Effector memory CD8-positive, alpha-beta T cell (primary cell): ENCODE measurements at regions not wholly inside any gene's neighbourhood (a gene's known extent, or its start where the extent isn't known, plus 50 kb on each side); places are given as distances from the start of the nearest gene placed in this dataset.
"Not testable (repeated sequence)": the region's sequence is repeated elsewhere in the genome, so short reads cannot be mapped to it uniquely, and the experiment has no call there.

Experiments
- ATAC-seq: fragments of 150-1000 bp; cut with Tn5 transposase; replicated peaks from 2 replicates; pipeline ENCODE4 v1.10.0; 2021; ENCODE audit warnings: mild to moderate bottlenecking, moderate library complexity
- DNase-seq, 3 experiments: peaks; one replicate each; pipeline ENCODE4 v3.0.0; 2021
- H3K27ac Mint-ChIP-seq, 2 donors: one replicate each; pipeline ENCODE4 v1.8.0; 2022; ENCODE audit warnings: mild to moderate bottlenecking in 2 of 2, mixed read lengths in 2 of 2, moderate library complexity in 2 of 2
- H3K27me3 Mint-ChIP-seq, 2 donors: one replicate each; pipeline ENCODE4 v1.8.0; 2022; ENCODE audit warnings: mixed read lengths in 2 of 2
- H3K36me3 Mint-ChIP-seq: one replicate; pipeline ENCODE4 v1.8.0; 2022; ENCODE audit warnings: mild to moderate bottlenecking, moderate library complexity, mixed read lengths; ENCODE audit not compliant: insufficient read depth
- H3K4me1 Mint-ChIP-seq, 2 donors: one replicate each; pipeline ENCODE4 v1.8.0; 2022; ENCODE audit warnings: low read depth in 2 of 2, mixed read lengths in 2 of 2
- H3K4me3 Mint-ChIP-seq, 2 donors: one replicate each; pipeline ENCODE4 v1.8.0; 2022; ENCODE audit warnings: mild to moderate bottlenecking in 2 of 2, mixed read lengths in 2 of 2, moderate library complexity in 2 of 2
- H3K9me3 Mint-ChIP-seq, 2 donors: one replicate each; pipeline ENCODE4 v1.8.0; 2022; ENCODE audit warnings: mixed read lengths in 2 of 2

GRCh38 chr1:98157524-98158313 lies 236.9 kb upstream of the DPYD start:
- peaks cover 0 to 8% of the 10 kb centered on the region in 2 donors for H3K9me3 Mint-ChIP-seq
- no peaks in the 10 kb centered on the region for H3K36me3 Mint-ChIP-seq
- H3K4me3 Mint-ChIP-seq: no peak overlapping the region
- H3K4me1 Mint-ChIP-seq: no peaks in the 10 kb centered on the region
- DNase-seq (no peak), ATAC-seq (no peak)
- H3K27ac Mint-ChIP-seq: no peak overlapping the region
- peaks cover 5 to 18% of the 10 kb centered on the region in 2 donors for H3K27me3 Mint-ChIP-seq

GRCh38 chr1:98147280-98147679 lies 226.4 kb upstream of the DPYD start:
- no peak overlapping the region for H3K4me3 Mint-ChIP-seq
- DNase-seq: no peak
- peaks cover 5% of the 10 kb centered on the region in 2 donors for H3K27me3 Mint-ChIP-seq
- H3K27ac Mint-ChIP-seq: no peak overlapping the region
- no peak for ATAC-seq
- H3K9me3 Mint-ChIP-seq: peaks cover 2 to 14% of the 10 kb centered on the region in 2 donors
- H3K36me3 Mint-ChIP-seq: peaks cover 3% of the 10 kb centered on the region
- no peaks in the 10 kb centered on the region for H3K4me1 Mint-ChIP-seq

- H3K27ac Mint-ChIP-seq: no peak overlapping the region
- H3K9me3 Mint-ChIP-seq: peaks cover 0 to 2% of the 10 kb centered on the region in 2 donors
- no peak overlapping the region for H3K4me3 Mint-ChIP-seq
- H3K27me3 Mint-ChIP-seq: peaks cover 5 to 14% of the 10 kb centered on the region in 2 donors
- ATAC-seq (no peak), DNase-seq (no peak)
- no peaks in the 10 kb centered on the region for H3K4me1 Mint-ChIP-seq
- peaks cover 3% of the 10 kb centered on the region for H3K36me3 Mint-ChIP-seq
Measured at GRCh38 chr1:98145655-98146054, 224.8 kb upstream of the DPYD start.

- Mint-ChIP-seq H3K9me3 (no peaks in the 10 kb centered on the region), H3K4me1 (no peaks in the 10 kb centered on the region), H3K36me3 (peaks cover 3% of the 10 kb centered on the region), H3K27ac (no peak overlapping the region), H3K27me3 (peaks cover 2 to 16% of the 10 kb centered on the region in 2 donors), H3K4me3 (no peak overlapping the region)
- ATAC-seq (no peak), DNase-seq (no peak)
Measured at GRCh38 chr1:98143403-98143802, 222.6 kb upstream of the DPYD start.

- H3K9me3 Mint-ChIP-seq: no peaks in the 10 kb centered on the region
Measured at GRCh38 chr1:98133131-98133530, 212.3 kb upstream of the DPYD start.

GRCh38 chr1:98130408-98130807 lies 209.6 kb upstream of the DPYD start:
- no peaks in the 10 kb centered on the region for H3K4me1 Mint-ChIP-seq
- no peak overlapping the region for H3K4me3 Mint-ChIP-seq
- DNase-seq: no peak
- H3K27me3 Mint-ChIP-seq: no peaks in the 10 kb centered on the region
- no peaks in the 10 kb centered on the region for H3K36me3 Mint-ChIP-seq
- H3K9me3 Mint-ChIP-seq: no peaks in the 10 kb centered on the region
- H3K27ac Mint-ChIP-seq: no peak overlapping the region
- ATAC-seq: no peak

More at GRCh38 chr1:98133131-98133530, 212.3 kb upstream of the DPYD start:
- Mint-ChIP-seq H3K4me3 (no peak overlapping the region), H3K36me3 (no peaks in the 10 kb centered on the region), H3K27me3 (no peaks in the 10 kb centered on the region), H3K27ac (no peak overlapping the region), H3K4me1 (no peaks in the 10 kb centered on the region)
- no peak for DNase-seq
- no peak for ATAC-seq

- ATAC-seq (no peak), DNase-seq (no peak)
- H3K27ac Mint-ChIP-seq: no peak overlapping the region
- no peaks in the 10 kb centered on the region for H3K36me3 Mint-ChIP-seq
- no peaks in the 10 kb centered on the region for H3K9me3 Mint-ChIP-seq
- H3K4me1 Mint-ChIP-seq: no peaks in the 10 kb centered on the region
- H3K27me3 Mint-ChIP-seq: no peaks in the 10 kb centered on the region
- H3K4me3 Mint-ChIP-seq: no peak overlapping the region
Measured at GRCh38 chr1:98129491-98129890, 208.7 kb upstream of the DPYD start.

- no peaks in the 10 kb centered on the region for H3K4me1 Mint-ChIP-seq
- no peak overlapping the region for H3K27ac Mint-ChIP-seq
- H3K9me3 Mint-ChIP-seq: no peaks in the 10 kb centered on the region
- no peak for DNase-seq
- H3K27me3 Mint-ChIP-seq: no peaks in the 10 kb centered on the region
- ATAC-seq: no peak
- no peak overlapping the region for H3K4me3 Mint-ChIP-seq
- H3K36me3 Mint-ChIP-seq: no peaks in the 10 kb centered on the region
Measured at GRCh38 chr1:98126740-98127139, 205.9 kb upstream of the DPYD start.

GRCh38 chr1:98121646-98122045 lies 200.8 kb upstream of the DPYD start:
- no peaks in the 10 kb centered on the region for H3K4me1 Mint-ChIP-seq
- H3K36me3 Mint-ChIP-seq: no peaks in the 10 kb centered on the region
- H3K27me3 Mint-ChIP-seq: no peaks in the 10 kb centered on the region
- no peaks in the 10 kb centered on the region for H3K9me3 Mint-ChIP-seq
- no peak overlapping the region for H3K4me3 Mint-ChIP-seq
- DNase-seq: no peak
- ATAC-seq: no peak
- no peak overlapping the region for H3K27ac Mint-ChIP-seq

GRCh38 chr1:98119796-98120195 lies 199.0 kb upstream of the DPYD start:
- no peak overlapping the region for H3K4me3 Mint-ChIP-seq
- H3K36me3 Mint-ChIP-seq: no peaks in the 10 kb centered on the region
- no peak overlapping the region for H3K27ac Mint-ChIP-seq
- no peaks in the 10 kb centered on the region for H3K4me1 Mint-ChIP-seq
- no peaks in the 10 kb centered on the region for H3K9me3 Mint-ChIP-seq
- peaks cover 0 to 4% of the 10 kb centered on the region in 2 donors for H3K27me3 Mint-ChIP-seq
- ATAC-seq (no peak), DNase-seq (no peak)

- Mint-ChIP-seq H3K4me1 (no peaks in the 10 kb centered on the region), H3K9me3 (no peaks in the 10 kb centered on the region), H3K27me3 (peaks cover 0 to 13% of the 10 kb centered on the region in 2 donors), H3K4me3 (no peak overlapping the region), H3K27ac (no peak overlapping the region), H3K36me3 (no peaks in the 10 kb centered on the region)
- DNase-seq (no peak), ATAC-seq (no peak)
Measured at GRCh38 chr1:98113811-98114210, 193.0 kb upstream of the DPYD start.

- Mint-ChIP-seq H3K27ac (no peak overlapping the region), H3K4me3 (no peak overlapping the region), H3K4me1 (no peaks in the 10 kb centered on the region), H3K36me3 (no peaks in the 10 kb centered on the region), H3K27me3 (peaks cover 0 to 13% of the 10 kb centered on the region in 2 donors), H3K9me3 (peaks cover 8 to 10% of the 10 kb centered on the region in 2 donors)
- DNase-seq (no peak), ATAC-seq (no peak)
Measured at GRCh38 chr1:98112626-98113025, 191.8 kb upstream of the DPYD start.

GRCh38 chr1:98110674-98111073 lies 189.8 kb upstream of the DPYD start:
- Mint-ChIP-seq H3K4me3 (no peak overlapping the region), H3K4me1 (no peaks in the 10 kb centered on the region), H3K9me3 (peaks cover 12 to 16% of the 10 kb centered on the region in 2 donors), H3K27ac (no peak overlapping the region), H3K27me3 (peaks cover 0 to 13% of the 10 kb centered on the region in 2 donors), H3K36me3 (no peaks in the 10 kb centered on the region)
- no peak for DNase-seq
- no peak for ATAC-seq

GRCh38 chr1:98108378-98108777 lies 187.5 kb upstream of the DPYD start:
- not testable (repeated sequence) for H3K4me1 Mint-ChIP-seq, ATAC-seq, H3K36me3 Mint-ChIP-seq, DNase-seq, H3K27ac Mint-ChIP-seq, H3K27me3 Mint-ChIP-seq, H3K4me3 Mint-ChIP-seq
- H3K9me3 Mint-ChIP-seq: peaks cover 12 to 16% of the 10 kb centered on the region in 2 donors
